Naive thymus-derived CD8-positive, alpha-beta T cell (primary cell): ENCODE measurements at regions not wholly inside any gene's neighbourhood (a gene's known extent, or its start where the extent isn't known, plus 50 kb on each side); places are given as distances from the start of the nearest gene placed in this dataset.
A peak's percentile ranks its signal among the peaks of the same experiment; 100 is the strongest.

ENCODE experiments used
- ATAC-seq, 2 donors: fragments of 150-1000 bp; cut with Tn5 transposase in 1 of 2; sonication (Bioruptor Pico), chemical (Tn5 transposase) in 1 of 2; 1 replicate in 1 of 2; 2 replicates in 1 of 2; pipeline ENCODE4 v1.10.0; 2021; ENCODE audit warnings: mild to moderate bottlenecking in 2 of 2, moderate library complexity in 2 of 2
- POLR2A ChIA-PET: fragments of 350-600 bp; sonication (Branson Sonifier 250); formaldehyde crosslinking; loops from one replicate; lab custom pipeline; 2021; ENCODE audit warnings: antibody characterized with exemption; lab: Charles Lee
- DNase-seq, 10 donors: peaks; one replicate each; pipeline versions ENCODE4 v3.0.0 to v3.0.0-alpha.2; 2020 to 2022
- H3K27ac Mint-ChIP-seq, 10 donors: one replicate each; pipeline ENCODE4 v1.8.0; 2020 to 2022; ENCODE audit warnings: mild to moderate bottlenecking in 10 of 10, mixed read lengths in 10 of 10, moderate library complexity in 4 of 10, inconsistent platforms in 1 of 10
- H3K27me3 Mint-ChIP-seq, 5 donors: one replicate each; pipeline ENCODE4 v1.8.0; 2021 to 2022; ENCODE audit warnings: mixed read lengths in 5 of 5
- H3K36me3 Mint-ChIP-seq, 3 donors: one replicate each; pipeline ENCODE4 v1.8.0; 2020 to 2022; ENCODE audit warnings: mixed read lengths in 3 of 3, mild to moderate bottlenecking in 2 of 3, inconsistent platforms in 1 of 3
- H3K4me1 Mint-ChIP-seq, 4 donors: one replicate each; pipeline ENCODE4 v1.8.0; 2021 to 2022; ENCODE audit warnings: mixed read lengths in 4 of 4
- H3K4me3 Mint-ChIP-seq, 10 donors: one replicate each; pipeline ENCODE4 v1.8.0; 2020 to 2022; ENCODE audit warnings: mild to moderate bottlenecking in 10 of 10, mixed read lengths in 10 of 10, moderate library complexity in 6 of 10, inconsistent platforms in 1 of 10
- H3K9me3 Mint-ChIP-seq, 9 donors: one replicate each; pipeline ENCODE4 v1.8.0; 2020 to 2022; ENCODE audit warnings: mixed read lengths in 9 of 9, mild to moderate bottlenecking in 3 of 9, inconsistent platforms in 1 of 9, moderate library complexity in 1 of 9

DNA sequence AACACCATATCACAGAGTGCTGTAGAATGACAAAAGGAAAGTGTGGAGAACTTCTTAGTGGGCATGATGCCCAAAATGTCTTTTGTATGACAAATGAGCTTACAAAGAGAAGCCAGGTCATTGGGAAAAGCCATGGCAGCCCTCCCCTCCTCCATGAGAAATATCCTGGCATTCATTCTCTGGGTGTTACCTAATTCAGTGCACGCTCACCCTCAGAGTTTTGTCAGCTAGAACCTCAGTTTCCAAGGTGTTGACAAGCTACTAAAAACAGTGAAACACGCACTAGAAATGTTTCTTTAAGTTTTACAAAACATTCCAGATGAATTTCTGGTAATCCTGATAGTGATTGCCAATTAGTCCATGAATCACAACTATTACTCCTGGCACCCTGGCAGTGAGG lies 105.4 kb upstream of the FSHB start:
- Mint-ChIP-seq H3K27me3 (peaks cover 0 to 16% (median 2%) of the 10 kb centered on the region in 5 donors), H3K4me3 (no peak overlapping the region), H3K4me1 (no peaks in the 10 kb centered on the region), H3K36me3 (no peaks in the 10 kb centered on the region), H3K27ac (peak overlapping the region in 1 of 10 donors; percentile 16), H3K9me3 (no peaks in the 10 kb centered on the region)
- DNase-seq = no peak
- no peak for ATAC-seq
- POLR2A ChIA-PET = no interaction called here

DNA sequence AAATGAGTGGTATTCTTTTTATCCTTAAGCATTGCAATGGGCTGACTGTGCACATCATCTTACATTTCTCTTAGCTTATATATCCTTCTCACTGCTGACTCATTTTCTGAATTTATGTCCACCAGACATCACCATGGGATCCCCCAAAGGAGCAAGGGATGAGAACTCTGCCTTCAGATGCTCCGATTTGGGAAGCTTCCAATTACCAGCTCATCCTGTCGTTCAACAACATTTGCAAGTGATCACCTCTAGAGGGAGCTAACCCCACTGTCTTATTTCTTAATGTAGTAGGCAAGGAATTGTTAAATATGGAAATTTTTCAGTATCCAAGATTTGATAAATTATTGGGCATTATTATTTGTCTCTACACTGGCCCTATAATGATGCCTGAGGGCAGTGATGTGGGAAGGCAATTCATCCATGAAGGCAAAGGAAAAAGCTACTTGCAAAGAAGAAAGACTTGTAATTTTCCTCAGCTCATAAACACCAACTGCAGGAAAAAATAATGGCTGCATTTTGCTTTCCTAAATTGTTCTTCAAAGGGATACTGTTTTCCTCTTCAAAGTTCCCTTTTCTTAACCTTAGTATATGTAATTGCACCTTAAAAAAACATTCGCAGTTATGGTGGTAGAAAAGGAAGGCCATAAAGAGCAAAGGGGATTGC lies 102.4 kb upstream of the FSHB start:
- DNase-seq (no peak), ATAC-seq (no peak)
- H3K9me3 Mint-ChIP-seq = no peaks in the 10 kb centered on the region
- H3K36me3 Mint-ChIP-seq = no peaks in the 10 kb centered on the region
- H3K27me3 Mint-ChIP-seq = peaks cover 0 to 16% (median 2%) of the 10 kb centered on the region in 5 donors
- H3K4me3 Mint-ChIP-seq = no peak overlapping the region
- no peaks in the 10 kb centered on the region for H3K4me1 Mint-ChIP-seq
- H3K27ac Mint-ChIP-seq = no peak overlapping the region
- POLR2A ChIA-PET = no interaction called here

DNA sequence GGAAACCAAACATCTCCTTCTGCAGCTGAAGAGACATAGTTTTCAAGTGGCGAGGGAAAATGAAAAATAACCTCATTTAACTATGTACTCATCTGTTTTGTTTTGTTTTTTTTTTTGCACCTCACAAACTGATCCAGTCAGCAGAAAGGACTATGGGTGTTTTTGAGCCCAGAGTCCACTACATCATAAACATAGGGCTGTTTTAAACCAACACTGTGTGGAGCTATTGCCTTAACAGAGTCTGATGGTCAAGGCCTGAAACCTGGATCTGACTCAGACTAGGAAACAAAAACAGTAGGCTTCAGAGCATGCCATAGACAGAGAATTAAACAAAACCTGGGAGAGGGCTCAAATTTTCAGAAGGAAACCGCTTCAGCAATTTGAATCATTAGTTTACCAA lies 99.3 kb upstream of the FSHB start:
- POLR2A ChIA-PET = no interaction called here
- H3K9me3 Mint-ChIP-seq = no peaks in the 10 kb centered on the region
- no peak for DNase-seq

DNA sequence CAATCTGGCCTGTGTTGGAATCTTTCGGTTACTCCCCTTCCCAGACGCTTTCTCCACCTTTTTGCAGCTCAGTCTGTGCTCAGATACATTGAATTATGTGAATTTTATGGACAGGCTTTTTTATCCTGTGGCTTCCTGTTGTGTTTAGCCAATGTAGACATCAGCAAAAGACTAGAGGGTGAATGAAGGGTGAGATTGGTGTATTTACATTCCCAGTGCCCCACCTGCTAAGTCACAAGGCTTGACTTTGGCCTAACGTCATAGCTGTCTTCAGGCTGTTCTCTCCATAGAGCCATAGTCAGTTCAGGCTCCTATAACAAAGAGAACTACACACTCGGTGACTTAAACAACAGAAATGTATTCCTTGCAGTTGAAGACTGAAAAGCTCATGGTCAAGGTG lies 97.5 kb upstream of the FSHB start:
- Mint-ChIP-seq H3K27ac (no peak overlapping the region), H3K4me3 (no peak overlapping the region)

More for the DNA sequence above, 99.3 kb upstream of the FSHB start:
- Mint-ChIP-seq H3K36me3 (no peaks in the 10 kb centered on the region), H3K4me3 (no peak overlapping the region), H3K4me1 (no peaks in the 10 kb centered on the region), H3K27ac (no peak overlapping the region), H3K27me3 (peaks cover 0 to 12% (median 2%) of the 10 kb centered on the region in 5 donors)
- ATAC-seq = no peak

DNA sequence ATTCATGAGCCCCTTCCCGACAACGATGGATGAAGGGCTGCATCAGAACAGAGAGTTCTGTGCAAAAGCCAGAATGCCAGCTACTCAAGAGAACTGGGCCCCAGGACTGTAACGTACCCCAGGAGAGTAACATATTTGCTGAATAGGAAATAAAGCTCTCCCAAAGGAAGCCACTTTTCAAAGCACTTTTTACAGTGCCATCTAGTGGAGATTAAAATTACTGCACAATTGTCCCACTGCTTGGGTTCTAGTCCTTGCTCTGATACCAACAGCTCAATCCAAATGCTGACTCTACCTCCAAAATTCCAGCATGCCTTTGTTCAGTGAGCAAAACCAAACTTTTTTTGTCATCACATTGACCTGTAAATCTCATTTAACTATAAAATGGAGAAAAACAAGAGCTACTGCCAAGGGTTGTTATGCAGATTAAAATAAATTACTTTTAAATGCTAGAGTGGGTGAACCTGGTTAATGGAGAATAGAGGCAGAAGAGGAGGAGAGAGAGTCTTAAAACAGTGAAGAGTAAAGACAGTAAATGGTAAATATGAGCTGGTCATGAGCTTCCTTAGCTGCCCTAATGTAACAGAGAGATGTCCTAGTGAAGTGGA lies 87.6 kb upstream of the FSHB start:
- Mint-ChIP-seq H3K36me3 (no peaks in the 10 kb centered on the region), H3K27me3 (peaks cover 5 to 43% (median 9%) of the 10 kb centered on the region in 5 donors), H3K27ac (no peak overlapping the region), H3K4me1 (no peaks in the 10 kb centered on the region), H3K4me3 (no peak overlapping the region), H3K9me3 (no peaks in the 10 kb centered on the region)
- POLR2A ChIA-PET = no interaction called here
- DNase-seq (peak in 3 of 10 donors; percentile 2 to 12 (median 4)), ATAC-seq (no peak)

More for the DNA sequence above, 97.5 kb upstream of the FSHB start:
- no peak for ATAC-seq
- POLR2A ChIA-PET = no interaction called here
- Mint-ChIP-seq H3K9me3 (no peaks in the 10 kb centered on the region), H3K36me3 (no peaks in the 10 kb centered on the region), H3K27me3 (peaks cover 0 to 13% (median under 1%) of the 10 kb centered on the region in 5 donors), H3K4me1 (no peaks in the 10 kb centered on the region)
- DNase-seq = no peak

DNA sequence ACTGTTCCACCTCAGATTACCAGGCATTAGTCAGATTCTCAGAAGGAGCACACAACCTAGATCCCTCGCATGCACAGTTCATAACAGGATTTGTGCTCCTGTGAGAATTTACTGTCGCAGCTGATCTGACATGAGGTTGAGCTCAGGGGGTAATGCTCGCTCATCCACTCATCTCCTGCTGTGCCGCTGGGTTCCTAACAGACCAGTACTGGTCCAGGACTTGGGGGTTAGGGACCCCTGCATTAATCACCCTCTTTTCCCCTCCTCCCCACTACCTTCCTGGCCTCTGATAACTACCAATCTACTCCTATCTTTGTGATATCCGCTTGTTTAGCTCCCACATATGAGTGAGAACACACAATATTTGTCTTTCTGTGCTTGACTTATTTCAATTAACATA lies 83.5 kb upstream of the FSHB start:
- no peaks in the 10 kb centered on the region for H3K36me3 Mint-ChIP-seq
- H3K4me3 Mint-ChIP-seq = no peak overlapping the region
- no peaks in the 10 kb centered on the region for H3K4me1 Mint-ChIP-seq
- H3K9me3 Mint-ChIP-seq = no peaks in the 10 kb centered on the region
- no peak overlapping the region for H3K27ac Mint-ChIP-seq
- POLR2A ChIA-PET = no interaction called here
- no peak for ATAC-seq
- no peak for DNase-seq
- H3K27me3 Mint-ChIP-seq = peaks cover 4 to 61% (median 14%) of the 10 kb centered on the region in 5 donors

DNA sequence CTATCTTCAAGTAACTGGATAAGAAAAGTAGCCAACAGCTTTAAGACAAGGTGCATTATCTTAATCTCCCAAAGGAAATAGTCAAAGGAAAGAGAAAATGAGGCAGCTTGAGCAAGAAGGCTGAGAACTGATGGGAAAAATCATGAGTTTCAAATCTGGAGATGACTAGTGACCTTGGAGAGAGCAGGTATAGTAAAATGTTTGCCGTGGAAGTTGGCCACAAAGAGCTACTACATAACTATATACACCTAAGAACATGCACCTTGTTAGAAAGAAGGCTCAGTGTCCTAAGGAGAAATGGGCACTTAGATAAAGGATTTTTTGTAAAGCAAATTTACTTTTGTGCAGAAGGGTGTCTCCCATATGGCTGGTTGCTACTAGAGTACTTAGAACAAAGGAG lies 80.8 kb upstream of the FSHB start:
- Mint-ChIP-seq H3K27ac (no peak overlapping the region), H3K4me1 (no peaks in the 10 kb centered on the region), H3K4me3 (no peak overlapping the region), H3K9me3 (no peaks in the 10 kb centered on the region), H3K36me3 (no peaks in the 10 kb centered on the region), H3K27me3 (peaks cover 4 to 41% (median 11%) of the 10 kb centered on the region in 5 donors)
- POLR2A ChIA-PET = no interaction called here
- DNase-seq (no peak), ATAC-seq (no peak)

DNA sequence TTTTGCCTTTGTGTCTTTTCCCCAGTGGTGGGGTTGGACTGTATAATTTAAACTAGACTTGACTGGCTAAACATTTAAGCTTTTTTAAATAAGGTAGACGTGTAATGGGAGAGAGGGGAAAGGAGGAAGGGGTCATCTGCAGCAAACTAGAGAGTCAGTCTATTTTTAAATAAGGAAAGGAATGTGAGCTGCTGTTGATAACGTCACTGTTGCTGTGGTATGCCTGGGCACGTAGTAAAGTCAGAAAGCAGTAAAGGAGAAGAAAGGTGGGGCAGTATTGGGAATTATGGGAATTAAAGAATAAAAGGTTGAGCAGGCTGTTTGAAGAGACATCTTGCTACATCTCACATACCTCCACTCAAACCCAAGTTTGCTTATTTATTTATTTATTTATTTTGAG lies 80.4 kb upstream of the FSHB start:
- Mint-ChIP-seq H3K27ac (no peak overlapping the region), H3K4me3 (no peak overlapping the region), H3K4me1 (no peaks in the 10 kb centered on the region), H3K36me3 (no peaks in the 10 kb centered on the region), H3K9me3 (no peaks in the 10 kb centered on the region), H3K27me3 (peaks cover 4 to 40% (median 14%) of the 10 kb centered on the region in 5 donors)
- DNase-seq (no peak), ATAC-seq (no peak)
- POLR2A ChIA-PET = no interaction called here

DNA sequence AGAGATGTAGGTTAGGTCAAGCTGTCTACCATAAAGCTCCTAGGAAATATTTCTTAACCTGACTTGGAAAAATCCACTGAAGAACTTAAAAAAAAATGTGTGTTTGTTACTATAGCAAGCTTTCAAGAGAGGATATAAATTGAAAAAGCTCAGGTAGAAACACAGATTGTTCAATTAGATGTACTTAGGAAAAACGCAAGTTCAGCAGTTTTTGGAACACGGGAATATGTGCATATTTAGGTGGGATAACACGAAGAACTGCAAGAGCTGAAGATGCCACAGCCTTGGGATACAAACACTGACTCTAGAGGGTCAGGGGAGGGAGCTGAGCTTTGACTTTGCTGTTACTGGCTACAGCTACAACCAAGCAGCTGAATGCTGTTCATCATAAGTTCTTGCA lies 77.8 kb upstream of the FSHB start:
- H3K36me3 Mint-ChIP-seq = no peaks in the 10 kb centered on the region
- DNase-seq = no peak
- POLR2A ChIA-PET = no interaction called here
- H3K4me1 Mint-ChIP-seq = no peaks in the 10 kb centered on the region
- peaks cover 1 to 35% (median 16%) of the 10 kb centered on the region in 5 donors for H3K27me3 Mint-ChIP-seq
- H3K4me3 Mint-ChIP-seq = no peak overlapping the region
- no peaks in the 10 kb centered on the region for H3K9me3 Mint-ChIP-seq
- no peak for ATAC-seq
- H3K27ac Mint-ChIP-seq = no peak overlapping the region

DNA sequence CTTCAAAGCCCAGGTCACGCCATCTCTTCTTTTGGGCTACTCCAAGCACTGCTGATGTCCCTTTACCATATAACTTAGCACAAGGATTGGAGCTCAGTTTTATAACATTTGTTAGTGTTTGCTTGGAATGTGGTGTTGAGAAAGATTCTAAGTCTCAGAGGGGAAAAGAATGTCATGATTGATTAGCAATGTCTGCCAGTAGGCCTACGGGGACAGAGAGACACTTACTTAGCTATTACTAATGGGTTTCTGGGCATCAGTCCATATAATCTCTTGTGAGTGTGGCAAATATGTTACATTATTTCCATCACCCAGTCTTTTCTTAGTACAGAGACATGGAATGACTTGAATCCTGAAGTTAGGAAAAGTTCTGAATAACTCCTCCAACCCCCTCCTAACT lies 75.4 kb upstream of the FSHB start:
- Mint-ChIP-seq H3K36me3 (peaks cover 0 to 5% (median 0%) of the 10 kb centered on the region in 3 donors), H3K4me3 (no peak overlapping the region), H3K9me3 (peaks cover 0 to 2% (median 0%) of the 10 kb centered on the region in 9 donors), H3K4me1 (no peaks in the 10 kb centered on the region), H3K27me3 (peaks cover 3 to 41% (median 24%) of the 10 kb centered on the region in 5 donors), H3K27ac (no peak overlapping the region)
- POLR2A ChIA-PET = no interaction called here
- ATAC-seq (no peak), DNase-seq (no peak)

DNA sequence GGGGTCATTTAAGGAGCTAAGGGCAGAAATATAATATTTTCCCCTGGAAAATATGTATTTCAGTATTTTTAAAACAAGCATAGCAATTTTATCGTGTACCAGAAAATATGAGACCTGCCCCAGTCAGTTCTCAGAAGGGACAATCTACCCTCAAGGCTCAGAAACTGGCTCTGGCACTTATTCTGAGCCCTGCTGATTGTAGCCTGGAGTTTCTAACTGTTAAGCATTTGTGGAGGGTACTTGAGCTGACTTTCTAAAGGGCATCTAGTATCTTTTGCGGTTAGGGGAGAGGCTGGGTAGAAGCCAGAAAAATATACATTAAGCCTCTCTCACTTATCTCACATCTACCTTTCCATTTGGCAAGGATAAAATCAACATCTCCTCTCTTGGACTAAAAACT lies 71.3 kb upstream of the FSHB start:
- Mint-ChIP-seq H3K4me1 (no peaks in the 10 kb centered on the region), H3K27ac (no peak overlapping the region), H3K9me3 (peaks cover 0 to 25% (median 10%) of the 10 kb centered on the region in 9 donors), H3K4me3 (no peak overlapping the region), H3K36me3 (peaks cover 0 to 15% (median 0%) of the 10 kb centered on the region in 3 donors), H3K27me3 (peaks cover 4 to 25% (median 16%) of the 10 kb centered on the region in 5 donors)
- POLR2A ChIA-PET = no interaction called here
- ATAC-seq (no peak), DNase-seq (no peak)

DNA sequence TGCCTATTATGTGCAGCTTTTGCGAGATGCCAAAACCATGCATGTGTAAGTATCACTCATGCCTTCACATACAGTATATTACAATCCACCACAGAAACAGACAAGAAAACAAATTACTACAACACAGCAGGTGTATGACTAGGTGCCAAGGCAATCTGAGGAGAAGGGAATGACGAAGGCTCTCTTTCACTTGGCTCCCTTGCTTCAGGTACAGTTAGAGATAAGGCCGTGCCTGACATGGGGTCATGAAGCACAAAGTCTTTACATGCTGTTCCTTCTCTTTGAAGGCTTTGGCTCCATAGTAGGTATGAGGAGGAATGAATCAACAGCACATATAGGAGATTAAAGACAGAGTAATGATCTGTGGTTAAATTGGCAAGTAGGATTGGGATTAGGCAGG lies 65.2 kb upstream of the FSHB start:
- H3K4me3 Mint-ChIP-seq = no peak overlapping the region
- H3K27ac Mint-ChIP-seq = no peak overlapping the region
- POLR2A ChIA-PET = no interaction called here
- ATAC-seq (no peak), DNase-seq (no peak)
- H3K9me3 Mint-ChIP-seq = peaks cover 0 to 25% (median 9%) of the 10 kb centered on the region in 9 donors
- H3K36me3 Mint-ChIP-seq = peaks cover 0 to 11% (median 0%) of the 10 kb centered on the region in 3 donors
- H3K27me3 Mint-ChIP-seq = peaks cover 0 to 2% (median 2%) of the 10 kb centered on the region in 5 donors
- no peaks in the 10 kb centered on the region for H3K4me1 Mint-ChIP-seq

DNA sequence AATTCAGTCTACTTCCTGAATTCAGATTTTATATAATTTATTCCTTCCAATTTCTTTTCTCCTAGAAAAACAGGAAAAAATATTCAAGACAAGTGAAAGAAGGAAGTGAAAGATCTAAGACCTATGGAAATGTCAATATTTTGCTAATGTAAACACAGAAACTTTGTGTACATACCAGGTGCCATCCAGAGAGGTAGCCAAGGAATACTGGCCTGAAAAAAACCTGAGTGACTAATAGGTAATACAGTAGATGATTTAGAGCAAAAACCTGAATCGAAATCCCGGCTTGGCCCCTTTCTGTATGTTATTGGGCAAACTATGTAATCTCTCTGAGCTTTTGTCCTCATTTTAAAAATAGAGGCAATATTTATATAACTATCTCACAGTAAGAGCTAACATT lies 59.2 kb upstream of the FSHB start:
- ATAC-seq = no peak
- H3K36me3 Mint-ChIP-seq = no peaks in the 10 kb centered on the region

More for the DNA sequence above, 59.2 kb upstream of the FSHB start:
- H3K4me1 Mint-ChIP-seq = no peaks in the 10 kb centered on the region
- no peak overlapping the region for H3K4me3 Mint-ChIP-seq
- peaks cover 0 to 22% (median 0%) of the 10 kb centered on the region in 5 donors for H3K27me3 Mint-ChIP-seq
- H3K9me3 Mint-ChIP-seq = peaks cover 0 to 3% (median 0%) of the 10 kb centered on the region in 9 donors
- POLR2A ChIA-PET = no interaction called here
- no peak overlapping the region for H3K27ac Mint-ChIP-seq
- no peak for DNase-seq
